IMR-90 (cell line): ENCODE measurements at regions not wholly inside any gene's neighbourhood (a gene's known extent, or its start where the extent isn't known, plus 50 kb on each side); places are given as distances from the start of the nearest gene placed in this dataset.

ENCODE experiments used
- ATAC-seq: fragments of 200-7000 bp; cut with Tn5 transposase; 2 replicates; pipeline ENCODE4 v1.9.1; 2020; ENCODE audit warnings: low read depth, mild to moderate bottlenecking, moderate library complexity
- BruUV-seq: library from RNA; stranded (reverse); fragments of 400-500 nt; replicated peaks from 2 replicates; lab custom pipeline; 2021; lab: Mats Ljungman, UMichigan
- CTCF ChIA-PET: fragments of 300-600 bp; formaldehyde crosslinking; extraction: SDS; loops from one replicate; lab custom pipeline; 2021; ENCODE audit warnings: antibody characterized with exemption; lab: Yijun Ruan, JAX
- POLR2A ChIA-PET: fragments of 300-600 bp; sonication (Branson Sonifier 250); formaldehyde crosslinking; loops from one replicate; lab custom pipeline; 2022; ENCODE audit warnings: antibody characterized with exemption; ENCODE audit not compliant: unreplicated experiment; lab: Charles Lee
- DNase-seq: peaks from one replicate; pipeline ENCODE4 v3.0.0; 2013
- H2AFZ ChIP-seq: replicated peaks from 2 replicates; pipeline ENCODE3; 2013; ENCODE audit warnings: low read length, mild to moderate bottlenecking; ENCODE audit not compliant: poor library complexity
- H2AK5ac ChIP-seq: 2 replicates; pipeline ENCODE4 v1.6.1; 2013; ENCODE audit warnings: low read depth, low read length, inconsistent platforms
- H2AK9ac ChIP-seq: replicated peaks from 2 replicates; pipeline ENCODE3; 2013; ENCODE audit warnings: mild to moderate bottlenecking, low read depth, low read length, moderate library complexity; ENCODE audit not compliant: poor library complexity
- H2BK120ac ChIP-seq: 2 replicates; pipeline ENCODE4 v1.6.1; 2013; ENCODE audit warnings: low read depth, low read length, inconsistent platforms
- H2BK15ac ChIP-seq: 3 replicates; pipeline ENCODE4 v1.6.1; 2013; ENCODE audit warnings: low read depth, low read length, inconsistent platforms
- H2BK20ac ChIP-seq: 2 replicates; pipeline ENCODE4 v1.6.1; 2013; ENCODE audit warnings: low read depth, mild to moderate bottlenecking, inconsistent platforms, low read length, moderate library complexity
- H2BK5ac ChIP-seq: 2 replicates; pipeline ENCODE4 v1.6.1; 2013; ENCODE audit warnings: mild to moderate bottlenecking, low read depth, low read length, inconsistent platforms; ENCODE audit not compliant: poor library complexity, severe bottlenecking
- H3K14ac ChIP-seq: replicated peaks from 2 replicates; pipeline ENCODE4 v1.6.1; 2013; ENCODE audit warnings: low read depth, low read length, inconsistent platforms
- H3K18ac ChIP-seq: 2 replicates; pipeline ENCODE4 v1.6.1; 2013; ENCODE audit warnings: low read depth, low read length, control low read depth
- H3K23ac ChIP-seq: 2 replicates; pipeline ENCODE4 v1.6.1; 2013; ENCODE audit warnings: low read depth, low read length, inconsistent platforms
- H3K27ac ChIP-seq: 2 replicates; pipeline ENCODE4 v1.5.1; 2013; ENCODE audit warnings: mild to moderate bottlenecking, control low read depth, low read length; ENCODE audit not compliant: insufficient read depth
- H3K27me3 ChIP-seq: 2 replicates; pipeline ENCODE4 v1.6.1; 2013; ENCODE audit warnings: low read length; ENCODE audit not compliant: control insufficient read depth, insufficient read depth
- H3K36me3 ChIP-seq: 2 replicates; pipeline ENCODE4 v1.6.1; 2013; ENCODE audit warnings: low read length, mixed read lengths; ENCODE audit not compliant: control insufficient read depth, insufficient read depth
- H3K4ac ChIP-seq: 2 replicates; pipeline ENCODE4 v1.6.1; 2013; ENCODE audit warnings: low read depth, low read length, inconsistent platforms
- H3K4me1 ChIP-seq: 2 replicates; pipeline ENCODE4 v1.6.1; 2013; ENCODE audit warnings: low read length, mixed read lengths; ENCODE audit not compliant: control insufficient read depth, insufficient read depth
- H3K4me2 ChIP-seq: 2 replicates; pipeline ENCODE4 v1.6.1; 2013; ENCODE audit warnings: low read depth, mild to moderate bottlenecking, control low read depth, low read length, moderate library complexity
- H3K4me3 ChIP-seq: 2 replicates; pipeline ENCODE4 v1.5.1; 2013; ENCODE audit warnings: low read depth, mild to moderate bottlenecking, control low read depth, low read length, moderate library complexity; ENCODE audit not compliant: insufficient read depth
- H3K56ac ChIP-seq: 2 replicates; pipeline ENCODE4 v1.6.1; 2013; ENCODE audit warnings: low read length, inconsistent platforms; ENCODE audit not compliant: insufficient read depth; ENCODE audit errors: extremely low read depth
- H3K79me1 ChIP-seq, 2 experiments: 2 replicates each; pipeline ENCODE4 v1.6.1; 2013; ENCODE audit warnings: low read length in 2 of 2, inconsistent platforms in 1 of 2, low read depth in 1 of 2
- H3K9ac ChIP-seq: 2 replicates; pipeline ENCODE4 v1.6.1; 2013; ENCODE audit warnings: low read depth, low read length, control low read depth
- H3K9me1 ChIP-seq: 2 replicates; pipeline ENCODE4 v1.6.1; 2013; ENCODE audit warnings: low read length, inconsistent platforms; ENCODE audit not compliant: insufficient read depth
- H3K9me3 ChIP-seq: 2 replicates; pipeline ENCODE4 v1.6.1; 2013; ENCODE audit warnings: low read length; ENCODE audit not compliant: control insufficient read depth, insufficient read depth
- H4K20me1 ChIP-seq: 2 replicates; pipeline ENCODE4 v1.6.1; 2013; ENCODE audit warnings: low read length, inconsistent platforms; ENCODE audit not compliant: insufficient read depth
- H4K5ac ChIP-seq: 2 replicates; pipeline ENCODE4 v1.6.1; 2013; ENCODE audit warnings: mild to moderate bottlenecking, low read depth, low read length, control low read depth
- H4K8ac ChIP-seq, 2 experiments: 2 replicates each; pipeline ENCODE4 v1.6.1; 2013; ENCODE audit warnings: low read depth in 2 of 2, low read length in 2 of 2, control low read depth in 1 of 2, inconsistent platforms in 1 of 2
- H4K91ac ChIP-seq: 2 replicates; pipeline ENCODE4 v1.6.1; 2013; ENCODE audit warnings: low read depth, low read length, inconsistent platforms; ENCODE audit not compliant: insufficient read depth
- BHLHE40 ChIP-seq: fragments of 150-350 bp; IDR thresholded peaks from 2 replicates; pipeline ENCODE4 v1.6.1; 2016; ENCODE audit warnings: mild to moderate bottlenecking, low read depth, low read length
- CEBPB ChIP-seq: IDR thresholded peaks from 2 replicates; pipeline ENCODE4 v1.6.1; 2012; ENCODE audit warnings: low read depth, low read length, improper control_type of control experiment
- CHD1 ChIP-seq: IDR thresholded peaks from 2 replicates; pipeline ENCODE4 v1.6.1; 2012; ENCODE audit warnings: low read depth, low read length, improper control_type of control experiment
- CTCF ChIP-seq: conservative IDR thresholded peaks from 2 replicates; pipeline ENCODE4 v1.5.1; 2012; ENCODE audit warnings: mild to moderate bottlenecking, low read depth, low read length, improper control_type of control experiment
- FOS ChIP-seq: fragments of 150-350 bp; IDR thresholded peaks from 2 replicates; pipeline ENCODE4 v1.6.1; 2016; ENCODE audit warnings: low read depth, low read length
- MAFK ChIP-seq: IDR thresholded peaks from 2 replicates; pipeline ENCODE4 v1.6.1; 2012; ENCODE audit warnings: low read depth, low read length, improper control_type of control experiment
- MAZ ChIP-seq: IDR thresholded peaks from 2 replicates; pipeline ENCODE4 v1.6.1; 2012; ENCODE audit warnings: low read depth, mild to moderate bottlenecking, low read length, improper control_type of control experiment, moderate library complexity, borderline replicate concordance
- MXI1 ChIP-seq: IDR thresholded peaks from 2 replicates; pipeline ENCODE4 v1.6.1; 2012; ENCODE audit warnings: low read depth, mild to moderate bottlenecking, low read length, moderate library complexity, borderline replicate concordance
- NFE2L2 ChIP-seq: fragments of 150-350 bp; IDR thresholded peaks from 2 replicates; pipeline ENCODE4 v1.6.1; 2016; ENCODE audit warnings: low read depth, mild to moderate bottlenecking, low read length
- POLR2A ChIP-seq: IDR thresholded peaks from 2 replicates; pipeline ENCODE4 v1.6.1; 2012; ENCODE audit warnings: mild to moderate bottlenecking, low read depth, low read length
- RAD21 ChIP-seq: IDR thresholded peaks from 2 replicates; pipeline ENCODE4 v1.6.1; 2012; ENCODE audit warnings: low read length, improper control_type of control experiment
- RCOR1 ChIP-seq: IDR thresholded peaks from 2 replicates; pipeline ENCODE4 v1.6.1; 2012; ENCODE audit warnings: mild to moderate bottlenecking, low read length, improper control_type of control experiment; ENCODE audit not compliant: insufficient replicate concordance
- RFX5 ChIP-seq: IDR thresholded peaks from 2 replicates; pipeline ENCODE4 v1.8.0; 2012; ENCODE audit warnings: low read depth, mild to moderate bottlenecking, low read length, moderate library complexity
- SMC3 ChIP-seq: fragments of 150-350 bp; IDR thresholded peaks from 2 replicates; pipeline ENCODE4 v1.6.1; 2016; ENCODE audit warnings: low read depth, mild to moderate bottlenecking, antibody characterized with exemption, low read length, moderate library complexity
- WGBS, 2 experiments: methylation state at CpG; one replicate each; pipeline versions ENCODE4 v1.1.5 to v1.1.7; 2013; ENCODE audit warnings: missing lambda C conversion rate in 2 of 2; ENCODE audit not compliant: insufficient read length in 1 of 2; ENCODE audit errors: extremely low coverage in 2 of 2; 5-methylcytosine and 5-hydroxymethylcytosine counted together
- dilution Hi-C: fragments of 300-500 bp; cut with HindIII; formaldehyde crosslinking; loops from one replicate; pipeline ENCODE4 v1.14.3; 2018; ENCODE audit warnings: low sequenced_read_pairs; ENCODE audit not compliant: unreplicated experiment
- in situ Hi-C: fragments of 300-500 bp; cut with MboI; formaldehyde crosslinking; loops from 3 replicates; pipeline ENCODE4 v1.14.3; 2019; ENCODE audit warnings: low sequenced_read_pairs, inconsistent platforms, mixed read lengths
- intact Hi-C: fragments of 100-400 bp; cut with micrococcal nuclease; formaldehyde crosslinking; loops from 2 replicates; pipeline ENCODE4 v1.10.0; 2022
- TF ChIP-seq, protein P1 (sequence below): fragments of 150-350 bp; IDR thresholded peaks from 2 replicates; pipeline ENCODE4 v1.6.1; 2017; ENCODE audit warnings: mild to moderate bottlenecking, antibody characterized with exemption, low read length, low read depth
- TF ChIP-seq, protein P2 (sequence below): fragments of 150-350 bp; IDR thresholded peaks from 2 replicates; pipeline ENCODE4 v1.6.1; 2016; ENCODE audit warnings: low read depth, mild to moderate bottlenecking, low read length, moderate library complexity, borderline replicate concordance

GRCh38 chr2:239878686-239879085 is 146.5 kb downstream of the NDUFA10 start:
- H3K14ac ChIP-seq: no peak overlapping the region
- H3K56ac ChIP-seq: no peak overlapping the region
- H3K36me3 ChIP-seq: no peaks in the 10 kb centered on the region
- no TSS peak for BruUV-seq
- DNase-seq: no peak
- no peak overlapping the region for H3K4ac ChIP-seq
- H4K20me1 ChIP-seq: no peaks in the 10 kb centered on the region
- no peaks in the 10 kb centered on the region for H3K9me1 ChIP-seq
- no peak overlapping the region for H3K4me2 ChIP-seq
- no peak overlapping the region for H2AK5ac ChIP-seq
- intact Hi-C loops (no loop called here), in situ Hi-C loops (no loop called here), dilution Hi-C loops (no loop called here)
- H2BK20ac ChIP-seq: no peak overlapping the region
- no peak overlapping the region for H2BK5ac ChIP-seq
- TF ChIP-seq RCOR1 (no peak), BHLHE40 (no peak), POLR2A (no peak), MXI1 (no peak), RFX5 (no peak), CEBPB (no peak), MAFK (no peak), RAD21 (no peak), CHD1 (no peak), FOS (no peak), SMC3 (no peak), CTCF (no peak), NFE2L2 (no peak), MAZ (no peak)
- TF ChIP-seq, protein P1, sequence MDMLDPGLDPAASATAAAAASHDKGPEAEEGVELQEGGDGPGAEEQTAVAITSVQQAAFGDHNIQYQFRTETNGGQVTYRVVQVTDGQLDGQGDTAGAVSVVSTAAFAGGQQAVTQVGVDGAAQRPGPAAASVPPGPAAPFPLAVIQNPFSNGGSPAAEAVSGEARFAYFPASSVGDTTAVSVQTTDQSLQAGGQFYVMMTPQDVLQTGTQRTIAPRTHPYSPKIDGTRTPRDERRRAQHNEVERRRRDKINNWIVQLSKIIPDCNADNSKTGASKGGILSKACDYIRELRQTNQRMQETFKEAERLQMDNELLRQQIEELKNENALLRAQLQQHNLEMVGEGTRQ: no peak
- TF ChIP-seq, protein P2, sequence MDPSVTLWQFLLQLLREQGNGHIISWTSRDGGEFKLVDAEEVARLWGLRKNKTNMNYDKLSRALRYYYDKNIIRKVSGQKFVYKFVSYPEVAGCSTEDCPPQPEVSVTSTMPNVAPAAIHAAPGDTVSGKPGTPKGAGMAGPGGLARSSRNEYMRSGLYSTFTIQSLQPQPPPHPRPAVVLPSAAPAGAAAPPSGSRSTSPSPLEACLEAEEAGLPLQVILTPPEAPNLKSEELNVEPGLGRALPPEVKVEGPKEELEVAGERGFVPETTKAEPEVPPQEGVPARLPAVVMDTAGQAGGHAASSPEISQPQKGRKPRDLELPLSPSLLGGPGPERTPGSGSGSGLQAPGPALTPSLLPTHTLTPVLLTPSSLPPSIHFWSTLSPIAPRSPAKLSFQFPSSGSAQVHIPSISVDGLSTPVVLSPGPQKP: no peak
- H3K79me1 ChIP-seq: no peaks in the 10 kb centered on the region
- no peak overlapping the region for H3K18ac ChIP-seq
- no peak overlapping the region for H3K27ac ChIP-seq
- no peak overlapping the region for H2AK9ac ChIP-seq
- CTCF ChIA-PET: no interaction called here
- H3K4me1 ChIP-seq: no peaks in the 10 kb centered on the region
- no peak overlapping the region for H2AFZ ChIP-seq
- ATAC-seq: no peak
- H4K91ac ChIP-seq: no peak overlapping the region
- no peak overlapping the region for H4K8ac ChIP-seq
- no peak overlapping the region for H3K9ac ChIP-seq
- H3K23ac ChIP-seq: no peak overlapping the region
- no peak overlapping the region for H2BK15ac ChIP-seq
- no peak overlapping the region for H3K4me3 ChIP-seq
- no peak overlapping the region for H4K5ac ChIP-seq
- POLR2A ChIA-PET: no interaction called here
- H2BK120ac ChIP-seq: no peak overlapping the region
- no peaks in the 10 kb centered on the region for H3K27me3 ChIP-seq
- peaks cover 12% of the 10 kb centered on the region for H3K9me3 ChIP-seq
- WGBS, 2 experiments: 62% methylated on average over 3 of the region's 5 CpGs; no CpG with 5 or more reads in 1 of the 2 experiments
